Glutamatergic neuron (in vitro differentiated cells): ENCODE measurements at regions not wholly inside any gene's neighbourhood (a gene's known extent, or its start where the extent isn't known, plus 50 kb on each side); places are given as distances from the start of the nearest gene placed in this dataset.

Experiments
- DNase-seq: peaks from one replicate; pipeline ENCODE4 v3.0.0; 2022
- H3K27ac Mint-ChIP-seq: one replicate; pipeline ENCODE4 v1.8.0; 2020; ENCODE audit warnings: mild to moderate bottlenecking, mixed read lengths, inconsistent platforms; ENCODE audit not compliant: unreplicated experiment
- H3K27me3 Mint-ChIP-seq: one replicate; pipeline ENCODE4 v1.8.0; 2020; ENCODE audit warnings: mild to moderate bottlenecking, moderate library complexity, mixed read lengths, inconsistent platforms; ENCODE audit not compliant: unreplicated experiment
- H3K36me3 Mint-ChIP-seq: one replicate; pipeline ENCODE4 v1.8.0; 2020; ENCODE audit warnings: mild to moderate bottlenecking, mixed read lengths, inconsistent platforms; ENCODE audit not compliant: unreplicated experiment
- H3K4me1 Mint-ChIP-seq: one replicate; pipeline ENCODE4 v1.8.0; 2020; ENCODE audit warnings: mild to moderate bottlenecking, low read depth, mixed read lengths, inconsistent platforms; ENCODE audit not compliant: unreplicated experiment
- H3K4me3 Mint-ChIP-seq: one replicate; pipeline ENCODE4 v1.8.0; 2020; ENCODE audit warnings: mild to moderate bottlenecking, mixed read lengths, inconsistent platforms; ENCODE audit not compliant: unreplicated experiment
- H3K9me3 Mint-ChIP-seq: one replicate; pipeline ENCODE4 v1.8.0; 2020; ENCODE audit warnings: mild to moderate bottlenecking, moderate library complexity, mixed read lengths, inconsistent platforms; ENCODE audit not compliant: unreplicated experiment
- TF ChIP-seq, protein P1 (sequence below): fragments of 200-600 bp; sonication (generic); IDR thresholded peaks from one replicate; pipeline ENCODE4 v1.5.0; 2021; ENCODE audit not compliant: partially characterized antibody, unreplicated experiment

GRCh38 chr18:22685788-22686187 is 247.3 kb upstream of the RBBP8 start:
- Mint-ChIP-seq H3K4me3 (no peak overlapping the region), H3K27me3 (no peaks in the 10 kb centered on the region), H3K36me3 (peaks cover 5% of the 10 kb centered on the region), H3K9me3 (no peaks in the 10 kb centered on the region), H3K4me1 (no peaks in the 10 kb centered on the region), H3K27ac (no peak overlapping the region)
- TF ChIP-seq, protein P1, sequence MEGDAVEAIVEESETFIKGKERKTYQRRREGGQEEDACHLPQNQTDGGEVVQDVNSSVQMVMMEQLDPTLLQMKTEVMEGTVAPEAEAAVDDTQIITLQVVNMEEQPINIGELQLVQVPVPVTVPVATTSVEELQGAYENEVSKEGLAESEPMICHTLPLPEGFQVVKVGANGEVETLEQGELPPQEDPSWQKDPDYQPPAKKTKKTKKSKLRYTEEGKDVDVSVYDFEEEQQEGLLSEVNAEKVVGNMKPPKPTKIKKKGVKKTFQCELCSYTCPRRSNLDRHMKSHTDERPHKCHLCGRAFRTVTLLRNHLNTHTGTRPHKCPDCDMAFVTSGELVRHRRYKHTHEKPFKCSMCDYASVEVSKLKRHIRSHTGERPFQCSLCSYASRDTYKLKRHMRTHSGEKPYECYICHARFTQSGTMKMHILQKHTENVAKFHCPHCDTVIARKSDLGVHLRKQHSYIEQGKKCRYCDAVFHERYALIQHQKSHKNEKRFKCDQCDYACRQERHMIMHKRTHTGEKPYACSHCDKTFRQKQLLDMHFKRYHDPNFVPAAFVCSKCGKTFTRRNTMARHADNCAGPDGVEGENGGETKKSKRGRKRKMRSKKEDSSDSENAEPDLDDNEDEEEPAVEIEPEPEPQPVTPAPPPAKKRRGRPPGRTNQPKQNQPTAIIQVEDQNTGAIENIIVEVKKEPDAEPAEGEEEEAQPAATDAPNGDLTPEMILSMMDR: no peak
- DNase-seq: no peak

DNA sequence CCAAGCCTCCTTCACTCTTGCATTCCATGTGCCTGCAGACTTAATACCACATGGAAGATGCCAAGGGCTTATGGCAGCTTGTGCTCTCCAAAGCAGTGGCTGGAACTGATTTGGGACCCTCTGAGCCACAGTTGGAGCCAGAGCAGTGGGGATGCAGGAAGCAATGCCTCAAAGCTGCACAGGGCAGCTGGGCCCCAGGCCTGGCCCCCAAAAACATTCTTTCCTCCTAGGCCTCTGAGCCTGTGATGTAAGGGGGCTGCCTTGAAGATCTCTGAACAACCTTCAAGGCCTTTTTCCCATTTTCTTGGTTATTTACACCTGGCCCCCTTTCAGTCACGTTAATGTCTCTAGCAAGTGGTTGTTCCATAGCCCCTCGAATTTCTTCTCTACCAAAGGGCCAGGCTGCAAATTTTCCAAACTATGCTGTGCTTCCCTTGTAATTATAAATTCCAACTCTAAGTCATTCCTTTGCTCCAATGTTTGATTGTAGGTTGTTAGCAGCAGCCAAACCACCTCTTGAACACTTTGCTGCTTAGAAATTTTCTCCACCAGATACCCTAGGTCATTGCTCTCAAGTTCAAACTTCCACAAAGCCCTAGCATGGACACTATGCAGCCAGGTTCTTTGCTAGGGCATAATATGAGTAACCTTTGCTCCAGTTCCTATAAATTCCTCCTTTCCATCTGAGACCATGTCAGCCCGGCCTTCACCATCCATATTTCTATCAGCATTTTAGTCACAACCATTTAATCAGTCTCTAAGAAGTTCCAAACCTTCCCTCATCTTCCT is 245.0 kb upstream of the RBBP8 start:
- Mint-ChIP-seq H3K4me1 (no peaks in the 10 kb centered on the region), H3K4me3 (no peak overlapping the region), H3K27me3 (no peaks in the 10 kb centered on the region), H3K27ac (no peak overlapping the region), H3K36me3 (peaks cover 5% of the 10 kb centered on the region), H3K9me3 (no peaks in the 10 kb centered on the region)
- TF ChIP-seq, protein P1: no peak
- DNase-seq: no peak

DNA sequence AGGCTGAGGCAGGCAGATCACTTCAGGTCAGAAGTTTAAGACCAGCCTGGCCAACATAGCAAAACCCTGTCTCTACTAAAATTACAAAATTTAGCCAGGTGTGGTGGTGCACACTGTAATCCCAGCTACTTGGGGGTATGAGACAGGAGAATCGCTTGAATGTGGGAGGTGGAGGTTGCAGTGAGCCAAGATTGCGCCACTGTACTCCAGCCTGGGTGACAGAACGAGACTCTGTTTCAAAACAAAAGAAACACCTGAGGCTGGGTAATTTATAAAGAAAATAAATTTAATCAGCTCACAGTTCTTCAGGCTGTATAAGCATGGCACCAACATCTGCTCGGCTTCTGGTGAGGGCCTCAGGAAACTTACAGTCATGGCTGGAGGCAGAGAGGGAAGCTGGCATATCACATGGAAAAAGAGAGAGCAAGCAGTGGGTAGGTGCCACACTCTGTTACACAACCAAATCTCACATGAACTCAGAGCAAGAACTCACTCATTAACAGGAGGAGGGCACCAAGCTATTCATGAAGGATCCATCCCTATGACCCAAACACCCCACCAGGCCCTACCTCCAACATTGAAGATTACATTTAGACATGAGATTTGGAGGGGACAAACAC is 244.1 kb upstream of the RBBP8 start:
- Mint-ChIP-seq H3K36me3 (peaks cover 5% of the 10 kb centered on the region), H3K27me3 (no peaks in the 10 kb centered on the region), H3K4me3 (no peak overlapping the region), H3K4me1 (no peaks in the 10 kb centered on the region), H3K27ac (no peak overlapping the region), H3K9me3 (no peaks in the 10 kb centered on the region)
- TF ChIP-seq, protein P1: no peak
- no peak for DNase-seq

- Mint-ChIP-seq H3K36me3 (peaks cover 5% of the 10 kb centered on the region), H3K4me1 (no peaks in the 10 kb centered on the region), H3K9me3 (no peaks in the 10 kb centered on the region), H3K4me3 (no peak overlapping the region), H3K27ac (no peak overlapping the region), H3K27me3 (no peaks in the 10 kb centered on the region)
- DNase-seq: no peak
- TF ChIP-seq, protein P1: no peak
Measured at GRCh38 chr18:22689712-22690111, 243.4 kb upstream of the RBBP8 start.

DNA sequence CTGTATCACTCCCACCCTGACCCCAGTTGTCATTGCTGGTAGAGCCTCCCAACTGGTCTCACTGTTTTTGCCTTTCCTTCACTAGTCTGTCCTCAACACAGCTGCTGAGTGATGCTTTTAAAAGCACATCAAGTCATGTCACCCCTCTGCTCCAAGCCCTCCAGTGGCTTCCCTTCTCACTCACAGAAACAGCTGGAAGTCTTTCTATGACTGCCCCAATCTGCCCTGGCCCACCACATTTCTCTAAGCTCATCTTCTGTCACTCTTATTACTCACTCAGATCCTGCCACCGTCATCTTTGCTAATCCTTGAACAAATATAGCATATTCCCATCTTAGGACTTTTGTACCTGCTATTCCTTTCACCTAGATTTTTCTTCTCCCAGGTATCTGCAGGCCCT is 242.6 kb upstream of the RBBP8 start:
- Mint-ChIP-seq H3K36me3 (peaks cover 5% of the 10 kb centered on the region), H3K9me3 (no peaks in the 10 kb centered on the region), H3K27me3 (no peaks in the 10 kb centered on the region), H3K27ac (no peak overlapping the region), H3K4me3 (no peak overlapping the region), H3K4me1 (no peaks in the 10 kb centered on the region)
- DNase-seq: no peak
- TF ChIP-seq, protein P1: no peak
